ENCODE measurements at regions not wholly inside any gene's neighbourhood (a gene's known extent, or its start where the extent isn't known, plus 50 kb on each side); places are given as distances from the start of the nearest gene placed in this dataset.
"Not testable (repeated sequence)": the region's sequence is repeated elsewhere in the genome, so short reads cannot be mapped to it uniquely, and the experiment has no call there.

DNA sequence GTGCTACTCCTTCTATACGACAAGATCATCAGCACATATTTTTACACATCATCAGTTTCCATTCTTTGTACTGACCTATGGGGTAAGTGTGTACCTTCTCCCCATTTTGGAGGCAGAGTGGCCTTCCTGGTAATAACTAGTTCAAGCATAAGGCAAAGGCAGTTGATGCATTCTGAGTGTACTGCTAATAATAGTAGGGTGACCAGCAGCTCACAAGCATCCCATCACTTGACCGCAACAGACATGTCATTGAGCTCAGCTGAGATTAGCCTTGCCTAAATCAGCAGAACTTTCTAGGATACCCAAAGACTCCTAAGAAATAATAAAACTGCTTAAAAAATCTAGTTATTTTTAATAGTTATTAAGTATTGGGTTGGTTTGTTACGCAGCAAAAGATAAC is 329.8 kb upstream of the FRG2C start:
- H3K4me1 ChIP-seq (replicated peaks) = no peaks in the 10 kb centered on the region
- H3K4me3 ChIP-seq = no peak overlapping the region
- 96% methylated on average over 3 of the region's 3 CpGs for WGBS
- DNase-seq (ENCODE audit: low spot score) = no peak
- intact Hi-C loops (cut with DNase I) = no loop called here
- H3K27ac ChIP-seq = no peak overlapping the region
- H3K9me3 ChIP-seq = no peaks in the 10 kb centered on the region
- TF ChIP-seq POLR2AphosphoS5 (IDR thresholded peaks at IDR 0.05) = no peak
- TF ChIP-seq, protein P1, sequence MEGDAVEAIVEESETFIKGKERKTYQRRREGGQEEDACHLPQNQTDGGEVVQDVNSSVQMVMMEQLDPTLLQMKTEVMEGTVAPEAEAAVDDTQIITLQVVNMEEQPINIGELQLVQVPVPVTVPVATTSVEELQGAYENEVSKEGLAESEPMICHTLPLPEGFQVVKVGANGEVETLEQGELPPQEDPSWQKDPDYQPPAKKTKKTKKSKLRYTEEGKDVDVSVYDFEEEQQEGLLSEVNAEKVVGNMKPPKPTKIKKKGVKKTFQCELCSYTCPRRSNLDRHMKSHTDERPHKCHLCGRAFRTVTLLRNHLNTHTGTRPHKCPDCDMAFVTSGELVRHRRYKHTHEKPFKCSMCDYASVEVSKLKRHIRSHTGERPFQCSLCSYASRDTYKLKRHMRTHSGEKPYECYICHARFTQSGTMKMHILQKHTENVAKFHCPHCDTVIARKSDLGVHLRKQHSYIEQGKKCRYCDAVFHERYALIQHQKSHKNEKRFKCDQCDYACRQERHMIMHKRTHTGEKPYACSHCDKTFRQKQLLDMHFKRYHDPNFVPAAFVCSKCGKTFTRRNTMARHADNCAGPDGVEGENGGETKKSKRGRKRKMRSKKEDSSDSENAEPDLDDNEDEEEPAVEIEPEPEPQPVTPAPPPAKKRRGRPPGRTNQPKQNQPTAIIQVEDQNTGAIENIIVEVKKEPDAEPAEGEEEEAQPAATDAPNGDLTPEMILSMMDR (IDR thresholded peaks at IDR 0.05) = no peak
- TF ChIP-seq POLR2A (IDR thresholded peaks at IDR 0.05) = no peak
- H3K27me3 ChIP-seq (replicated peaks; ENCODE audit: insufficient read depth) = no peaks in the 10 kb centered on the region
- no peaks in the 10 kb centered on the region for H3K36me3 ChIP-seq

DNA sequence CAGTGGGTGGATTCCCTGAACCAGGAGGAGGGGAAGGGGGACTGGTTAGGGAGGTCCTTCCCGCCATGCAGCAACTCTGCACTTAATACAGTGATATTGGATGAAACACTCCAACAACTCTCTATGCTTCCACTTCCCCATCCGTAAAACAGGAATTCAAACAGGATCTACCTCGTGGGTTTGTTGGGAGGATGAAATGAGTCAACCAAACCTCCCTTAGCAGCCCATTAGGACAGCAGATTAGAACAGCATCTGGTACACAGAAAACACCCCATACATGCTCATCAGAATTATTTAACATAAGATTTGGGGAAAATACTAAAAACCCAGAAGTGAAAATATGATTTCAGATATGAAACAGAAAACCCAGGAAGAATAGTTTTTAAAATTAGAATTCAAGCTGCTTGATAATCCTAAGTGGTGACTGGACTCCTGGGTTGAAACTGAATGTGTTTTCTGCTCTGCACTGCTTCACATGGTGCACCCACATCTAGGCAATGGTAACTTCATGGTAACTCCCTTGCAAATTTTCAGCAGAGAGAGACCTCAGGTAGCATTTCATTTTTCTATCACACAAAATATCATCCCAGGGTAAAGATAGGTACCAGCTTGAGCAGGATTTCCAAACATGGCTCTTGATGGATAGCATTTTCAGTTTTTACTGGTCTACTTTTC is 326.8 kb upstream of the FRG2C start:
- Histone ChIP-seq H3K27me3 (replicated peaks; ENCODE audit: insufficient read depth) (no peaks in the 10 kb centered on the region), H3K9me3 (no peaks in the 10 kb centered on the region), H3K36me3 (no peaks in the 10 kb centered on the region), H3K27ac (no peak overlapping the region), H3K4me1 (replicated peaks) (no peaks in the 10 kb centered on the region), H3K4me3 (no peak overlapping the region)
- 80% methylated on average over 3 of the region's 3 CpGs for WGBS
- intact Hi-C loops (cut with DNase I) = no loop called here
- DNase-seq (ENCODE audit: low spot score) = no peak
- TF ChIP-seq, protein P1 (IDR thresholded peaks at IDR 0.05) = no peak
- TF ChIP-seq POLR2A (IDR thresholded peaks at IDR 0.05) = no peak
- no peak for TF ChIP-seq POLR2AphosphoS5 (IDR thresholded peaks at IDR 0.05)

DNA sequence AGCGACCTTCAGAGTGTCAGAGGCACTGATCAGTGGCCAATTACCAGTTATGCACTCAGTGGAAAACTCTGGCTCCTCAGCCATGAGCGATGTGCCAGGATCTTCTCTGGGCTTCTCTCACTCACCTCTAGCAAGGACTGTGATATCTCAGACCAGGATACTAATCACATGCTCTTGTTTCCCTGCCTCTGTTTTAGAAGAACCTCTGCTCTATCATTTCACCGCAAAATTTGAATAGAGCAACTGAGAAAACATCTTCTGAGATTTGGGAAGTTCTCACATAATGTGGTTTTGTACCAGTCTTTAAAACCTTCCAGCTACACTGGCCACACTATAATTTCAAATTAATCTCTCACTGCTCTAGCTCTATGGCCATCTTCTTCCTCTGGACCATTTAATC is 325.8 kb upstream of the FRG2C start:
- TF ChIP-seq POLR2A (IDR thresholded peaks at IDR 0.05) (no peak), POLR2AphosphoS5 (IDR thresholded peaks at IDR 0.05) (no peak)
- TF ChIP-seq, protein P1 (IDR thresholded peaks at IDR 0.05) = no peak
- 95% methylated on average over 3 of the region's 3 CpGs for WGBS
- intact Hi-C loops (cut with DNase I) = no loop called here
- H3K4me1 ChIP-seq (replicated peaks) = no peaks in the 10 kb centered on the region
- H3K27me3 ChIP-seq (replicated peaks; ENCODE audit: insufficient read depth) = no peaks in the 10 kb centered on the region
- H3K4me3 ChIP-seq = no peak overlapping the region
- H3K9me3 ChIP-seq = no peaks in the 10 kb centered on the region
- H3K36me3 ChIP-seq = no peaks in the 10 kb centered on the region
- H3K27ac ChIP-seq = no peak overlapping the region
- no peak for DNase-seq (ENCODE audit: low spot score)

DNA sequence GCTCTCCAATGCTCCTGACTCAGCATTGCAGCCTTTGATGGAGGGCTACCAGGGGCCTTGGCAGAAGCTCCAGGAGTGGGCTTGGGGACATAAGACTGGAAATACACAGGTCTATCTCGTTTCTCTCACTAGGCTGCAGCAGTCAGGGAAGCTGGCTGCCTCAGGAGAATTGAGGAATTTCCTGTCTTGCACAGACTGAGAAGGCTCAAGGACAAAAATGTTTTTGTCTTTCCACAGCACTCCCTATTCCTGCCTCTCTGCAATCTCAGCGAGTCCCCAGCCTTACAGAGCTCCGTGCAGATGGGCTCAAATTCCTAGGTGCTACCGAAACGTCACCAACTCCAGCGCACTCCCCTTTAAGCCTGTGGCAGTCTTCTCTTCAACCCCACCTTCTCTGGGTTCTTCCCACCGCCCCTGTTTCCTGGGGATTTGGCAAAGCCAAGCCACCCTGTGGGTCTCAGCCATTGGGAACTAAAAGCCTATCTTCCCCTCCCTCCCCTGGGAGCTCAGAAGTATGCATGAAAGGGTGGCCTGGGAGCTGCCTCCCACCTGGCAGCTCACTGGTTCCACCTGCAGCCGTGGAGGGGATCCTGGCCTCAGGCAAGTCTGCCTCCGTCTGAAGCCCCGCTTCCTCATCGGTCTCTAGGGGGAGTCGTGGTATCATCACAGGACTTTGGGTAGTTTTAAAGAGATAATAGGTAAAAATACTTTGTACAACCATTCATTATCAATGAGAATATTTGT is 322.6 kb upstream of the FRG2C start:
- no peaks in the 10 kb centered on the region for H3K4me1 ChIP-seq (replicated peaks)
- H3K9me3 ChIP-seq = no peaks in the 10 kb centered on the region
- H3K27ac ChIP-seq = no peak overlapping the region
- no peaks in the 10 kb centered on the region for H3K36me3 ChIP-seq
- WGBS = 33% methylated on average over 12 of the region's 12 CpGs
- TF ChIP-seq, protein P1 (IDR thresholded peaks at IDR 0.05) = no peak
- TF ChIP-seq POLR2A (IDR thresholded peaks at IDR 0.05) = no peak
- TF ChIP-seq POLR2AphosphoS5 (IDR thresholded peaks at IDR 0.05) = no peak
- H3K4me3 ChIP-seq = no peak overlapping the region
- intact Hi-C loops (cut with DNase I) = no loop called here
- H3K27me3 ChIP-seq (replicated peaks; ENCODE audit: insufficient read depth) = no peaks in the 10 kb centered on the region
- no peak for DNase-seq (ENCODE audit: low spot score)

DNA sequence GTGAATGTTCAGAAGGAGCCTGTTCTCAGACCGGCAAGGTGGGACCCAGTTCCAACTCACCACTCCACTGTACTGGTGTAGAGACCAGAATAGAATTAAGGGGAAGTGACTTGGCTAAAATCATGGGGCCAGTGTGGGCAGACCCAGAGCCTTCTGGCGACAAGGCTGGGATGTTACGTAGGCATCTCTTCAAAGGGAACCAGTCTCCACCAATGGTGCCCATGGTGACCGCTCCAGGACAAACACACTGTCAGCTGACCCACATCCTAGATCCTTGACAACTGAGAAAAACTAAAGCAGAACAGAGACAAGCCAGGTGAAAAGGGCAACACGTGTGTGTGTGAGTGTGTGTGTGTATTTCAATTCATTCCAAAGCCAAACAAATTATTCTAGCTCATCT is 321.7 kb upstream of the FRG2C start:
- H3K9me3 ChIP-seq = no peaks in the 10 kb centered on the region
- intact Hi-C loops (cut with DNase I) = no loop called here
- no peaks in the 10 kb centered on the region for H3K4me1 ChIP-seq (replicated peaks)
- H3K4me3 ChIP-seq = no peak overlapping the region
- no peaks in the 10 kb centered on the region for H3K36me3 ChIP-seq
- H3K27me3 ChIP-seq (replicated peaks; ENCODE audit: insufficient read depth) = no peaks in the 10 kb centered on the region
- TF ChIP-seq POLR2A (IDR thresholded peaks at IDR 0.05) = no peak
- TF ChIP-seq POLR2AphosphoS5 (IDR thresholded peaks at IDR 0.05) = no peak
- TF ChIP-seq, protein P1 (IDR thresholded peaks at IDR 0.05) = no peak
- H3K27ac ChIP-seq = no peak overlapping the region
- no peak for DNase-seq (ENCODE audit: low spot score)
- 84% methylated on average over 3 of the region's 5 CpGs for whole genome bisulfite sequencing

DNA sequence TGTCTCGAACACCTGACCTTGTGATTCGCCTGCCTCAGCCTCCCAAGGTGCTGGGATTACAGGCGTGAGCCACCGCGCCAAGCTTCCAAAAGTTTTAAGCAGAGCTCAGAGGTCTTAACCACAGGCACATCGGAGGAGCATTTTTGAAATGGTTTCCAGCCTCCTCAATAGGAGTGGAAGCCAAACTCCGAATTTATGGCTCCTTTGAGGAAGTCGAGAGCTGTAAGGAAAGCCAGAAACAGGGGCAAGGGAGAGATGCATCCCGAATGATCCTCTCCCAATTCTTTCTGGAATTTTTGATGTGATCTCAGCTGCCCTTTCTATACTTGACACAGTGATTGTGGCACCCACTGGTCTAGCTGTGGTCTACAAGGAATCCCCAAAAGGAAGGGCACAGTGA is 313.6 kb upstream of the FRG2C start:
- H3K4me3 ChIP-seq; H3K27ac ChIP-seq; DNase-seq (ENCODE audit: low spot score); H3K4me1 ChIP-seq (replicated peaks); H3K27me3 ChIP-seq (replicated peaks; ENCODE audit: insufficient read depth); intact Hi-C loops (cut with DNase I); H3K36me3 ChIP-seq; H3K9me3 ChIP-seq: not testable (repeated sequence)
- WGBS = 93% methylated on average over 9 of the region's 9 CpGs

Measured in prostate gland (tissue), 2 donors.